Occipital lobe (tissue), 1 donor: ENCODE measurements at regions not wholly inside any gene's neighbourhood (a gene's known extent, or its start where the extent isn't known, plus 50 kb on each side); places are given as distances from the start of the nearest gene placed in this dataset.

Experiments
- DNase-seq: peaks from one replicate; lab custom pipeline; 2025; lab: John Stamatoyannopoulos, UW

DNA sequence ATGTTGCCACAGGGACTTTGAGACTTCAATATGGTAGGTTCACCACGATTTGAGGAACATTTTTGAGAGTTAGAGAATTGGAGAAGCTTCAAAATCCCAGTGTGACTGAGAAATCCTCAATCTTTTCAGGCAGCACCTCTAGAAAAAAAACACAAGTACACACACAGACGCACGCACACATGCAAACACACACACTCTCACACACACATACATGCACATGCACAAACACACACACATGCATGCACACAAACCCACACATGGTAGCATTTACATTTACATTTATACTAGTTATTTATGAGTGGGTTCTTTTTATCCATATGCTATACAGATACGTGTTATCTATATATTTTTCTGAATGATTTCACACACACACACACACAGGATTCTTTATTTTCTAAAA lies 901.9 kb downstream of the GATA3 start:
- no peak for DNase-seq

DNA sequence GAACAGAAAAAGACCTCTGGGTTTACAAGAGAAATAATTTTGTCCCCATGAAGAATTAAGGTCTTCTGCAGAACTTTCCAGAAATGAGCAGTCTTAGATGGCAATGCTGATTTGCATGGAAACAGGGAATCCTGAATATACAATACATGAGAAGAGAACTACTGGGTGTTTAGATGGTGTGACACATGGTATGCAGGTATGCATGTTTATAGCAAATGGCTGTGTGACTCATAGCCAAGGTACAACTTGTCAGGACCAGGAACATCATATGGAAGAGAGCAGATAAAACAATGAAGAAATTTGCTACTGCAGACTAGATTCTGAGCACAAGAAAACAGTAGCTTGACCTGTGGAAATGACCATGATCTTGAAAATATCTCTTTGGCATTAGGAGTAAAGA lies 907.8 kb downstream of the GATA3 start:
- no peak for DNase-seq

DNA sequence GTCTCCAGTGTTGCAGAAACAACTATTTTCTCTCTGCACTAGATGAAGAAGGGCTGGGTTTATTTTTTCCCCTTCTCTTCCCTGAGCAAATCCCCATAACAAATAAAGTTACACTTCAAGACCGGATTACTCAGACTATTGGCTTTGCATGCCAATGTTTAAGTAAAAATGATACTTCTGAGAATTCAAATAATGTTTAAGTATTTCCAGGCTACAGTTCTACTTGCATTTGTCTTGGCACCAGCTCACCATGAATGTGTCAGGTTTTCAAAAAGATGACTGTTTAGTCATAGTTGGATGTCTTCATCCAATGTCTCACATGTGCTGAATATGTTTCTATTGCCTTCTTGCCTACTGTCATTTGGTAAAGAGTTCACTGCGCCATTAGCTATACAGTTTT lies 912.6 kb downstream of the GATA3 start:
- no peak for DNase-seq

DNA sequence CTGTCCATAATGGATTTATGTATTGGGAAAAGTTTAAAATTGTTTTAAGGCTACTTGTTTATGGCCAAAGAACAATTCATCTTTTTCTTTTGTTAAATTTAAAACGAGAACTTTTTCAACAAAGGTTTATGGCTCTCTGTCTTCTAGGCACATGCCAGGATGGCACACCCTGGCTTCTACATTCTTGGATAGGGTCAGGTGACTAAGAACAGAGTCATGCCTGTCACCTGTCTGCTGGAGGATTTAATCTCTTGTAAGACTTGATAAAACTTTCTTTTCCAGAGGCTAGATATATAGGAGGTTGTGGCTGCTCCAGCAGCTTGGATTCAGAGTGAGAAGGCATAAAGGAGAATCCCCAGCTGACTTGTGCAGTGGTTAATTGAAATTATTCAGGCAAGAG lies 915.4 kb downstream of the GATA3 start:
- DNase-seq = no peak

DNA sequence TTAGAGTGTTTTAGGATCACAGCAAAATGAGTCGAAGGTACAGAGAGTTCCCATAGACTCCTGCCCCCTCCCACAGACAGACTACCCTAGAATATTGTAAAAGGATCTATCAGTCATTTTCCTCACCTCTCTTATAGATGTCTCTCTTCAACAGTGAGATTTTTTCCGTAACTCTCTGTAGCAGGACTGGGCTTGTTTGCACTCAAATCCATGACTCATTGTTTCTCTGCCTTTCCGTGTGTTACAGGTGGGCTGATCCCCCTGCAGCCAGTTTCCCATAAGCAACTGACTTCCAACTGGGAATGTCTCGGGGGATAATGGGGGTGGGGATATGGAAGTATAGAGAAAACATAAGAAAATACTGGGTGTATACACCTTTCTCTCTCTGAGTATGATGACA lies 921.0 kb downstream of the GATA3 start:
- DNase-seq = no peak

DNA sequence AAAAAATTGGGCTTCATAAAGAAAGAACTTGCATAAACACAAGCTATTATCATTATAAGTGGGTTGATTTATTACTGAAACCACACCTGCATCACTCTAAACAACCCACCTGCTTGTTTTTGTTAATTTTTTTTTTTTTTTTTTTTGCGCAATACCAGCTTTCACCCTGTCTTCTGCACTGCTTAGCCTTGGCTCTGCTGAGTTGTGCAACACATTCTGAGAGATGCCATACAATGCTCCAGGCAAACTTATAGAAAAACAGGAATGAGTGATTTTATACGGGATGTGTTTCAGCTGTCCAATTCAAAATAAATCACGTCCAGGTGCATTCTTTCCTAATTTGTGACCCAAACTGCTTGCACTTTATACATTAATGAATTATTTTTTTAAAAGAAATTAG lies 923.6 kb downstream of the GATA3 start:
- no peak for DNase-seq

DNA sequence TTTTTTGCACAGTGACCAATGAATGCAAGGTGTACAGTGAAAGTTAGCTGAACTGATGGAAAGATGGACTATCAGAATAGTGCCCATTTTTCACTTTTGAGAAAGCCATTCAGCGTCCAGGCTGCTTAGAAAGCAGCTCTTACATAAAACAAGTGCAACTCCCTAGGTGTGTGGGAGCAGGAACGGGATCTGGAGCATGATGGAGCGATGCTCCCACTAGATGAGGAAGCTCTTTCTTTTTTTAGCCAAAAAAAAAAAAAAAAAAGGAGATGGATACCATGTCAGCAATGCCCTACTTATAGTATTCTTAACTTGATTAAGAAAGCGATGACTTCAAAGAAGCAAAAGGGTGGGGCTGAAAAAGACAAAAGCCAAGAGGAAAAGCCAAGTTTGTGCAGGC lies 925.5 kb downstream of the GATA3 start:
- no peak for DNase-seq

DNA sequence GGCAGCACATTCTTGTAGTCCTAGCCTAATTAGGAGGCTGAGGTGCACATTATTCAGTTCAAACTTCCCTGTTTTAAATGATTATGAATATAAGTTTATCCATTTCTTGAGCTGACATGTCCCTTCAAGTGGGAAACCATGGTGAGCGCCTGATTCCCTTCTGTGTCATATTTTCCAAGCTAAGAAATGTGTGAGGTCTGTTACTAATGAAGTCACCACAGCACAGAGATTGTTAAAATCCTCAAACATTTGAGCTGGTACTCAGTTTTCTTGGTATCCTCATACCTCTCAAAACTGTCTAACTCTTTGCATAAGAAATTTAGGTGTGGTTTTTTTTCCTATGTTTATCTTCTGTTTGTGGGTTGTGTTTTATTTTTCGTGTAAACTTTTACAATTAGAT lies 926.8 kb downstream of the GATA3 start:
- no peak for DNase-seq

DNA sequence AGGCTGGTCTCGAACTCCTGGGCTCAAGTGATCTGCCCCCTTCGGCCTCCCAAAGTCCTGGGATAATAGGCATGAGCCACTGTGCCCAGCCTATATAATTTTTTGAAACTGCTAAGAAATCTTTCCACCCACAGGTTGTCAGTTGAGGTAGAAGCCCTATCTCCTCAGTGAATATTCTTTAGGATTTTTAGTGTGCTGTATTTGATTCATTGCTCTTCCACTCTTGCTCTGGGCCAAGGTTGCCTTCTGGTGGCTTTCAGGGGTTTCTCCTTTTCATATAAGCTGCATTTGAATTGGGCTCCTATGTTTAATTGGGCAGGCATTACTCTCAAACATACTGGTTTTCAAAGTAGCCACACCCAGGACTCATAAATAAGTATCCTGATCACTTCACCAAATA lies 931.2 kb downstream of the GATA3 start:
- no peak for DNase-seq

DNA sequence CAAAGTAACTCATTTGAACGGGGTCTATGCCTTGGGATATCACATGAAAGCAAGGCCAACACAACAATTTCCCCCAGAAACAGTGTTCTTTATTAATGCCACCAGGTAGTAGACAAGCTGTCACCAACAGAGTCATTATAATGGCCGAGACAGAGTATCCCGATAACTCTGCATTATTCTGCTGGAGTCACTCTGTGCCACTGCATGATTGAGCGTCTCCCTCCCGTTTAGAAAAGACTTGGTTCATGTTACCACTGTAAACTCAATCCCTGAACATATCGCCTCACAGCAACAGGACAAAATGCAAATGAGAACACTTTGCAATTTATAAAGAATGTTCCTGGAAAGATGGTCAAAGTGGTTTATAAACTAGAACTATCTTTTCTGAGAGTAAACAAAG lies 932.5 kb downstream of the GATA3 start:
- no peak for DNase-seq

DNA sequence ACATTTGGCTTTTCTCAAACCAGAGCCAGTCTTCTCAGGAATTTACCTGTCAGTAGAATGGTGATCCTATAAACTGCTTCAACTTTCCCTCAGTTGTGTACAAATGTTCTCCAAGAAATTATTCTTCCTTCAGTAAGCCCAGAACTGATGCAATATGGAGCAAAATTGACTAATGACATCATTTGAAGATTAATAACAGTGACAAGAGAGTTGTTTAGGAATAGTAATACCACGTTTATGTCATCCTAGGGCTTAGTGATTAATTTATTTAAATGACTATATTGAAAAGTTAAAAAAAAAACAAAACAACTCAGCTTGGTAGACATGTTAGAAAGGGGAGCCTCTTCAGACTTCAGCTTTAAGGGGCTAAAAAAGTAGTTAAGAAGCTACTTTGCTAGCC lies 933.2 kb downstream of the GATA3 start:
- DNase-seq = no peak

DNA sequence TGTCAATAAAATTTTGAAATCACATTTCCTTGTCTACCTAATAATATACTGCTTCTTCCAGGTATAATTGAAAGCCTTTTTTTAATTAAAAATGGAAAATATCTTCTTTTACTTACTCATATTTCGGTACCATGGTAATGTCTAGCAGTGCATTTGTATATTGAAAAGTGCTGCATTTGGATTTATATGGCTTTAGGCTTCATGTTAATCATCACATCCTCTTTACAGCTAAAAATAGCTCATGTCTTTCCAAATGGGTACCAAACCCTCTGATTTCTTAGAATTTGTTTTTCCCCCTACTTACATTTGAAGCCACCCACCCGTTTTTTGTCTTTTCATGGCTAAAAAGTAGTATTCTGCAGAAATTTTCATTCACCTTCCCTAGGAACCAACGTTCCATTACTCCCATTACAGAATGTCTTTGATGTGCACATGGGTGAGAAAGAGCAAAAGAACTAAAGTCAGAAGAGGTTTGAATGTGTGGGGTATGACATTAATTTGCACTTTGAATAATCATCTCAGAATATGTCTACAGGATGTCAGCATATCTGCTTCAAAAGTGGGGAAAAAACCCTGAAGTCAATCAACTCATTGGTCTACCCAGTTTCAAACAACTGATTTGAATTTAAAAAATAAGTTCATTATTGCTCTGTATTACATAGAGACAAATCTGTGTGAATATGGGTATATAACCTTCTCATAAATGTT lies 935.9 kb downstream of the GATA3 start:
- DNase-seq = no peak

DNA sequence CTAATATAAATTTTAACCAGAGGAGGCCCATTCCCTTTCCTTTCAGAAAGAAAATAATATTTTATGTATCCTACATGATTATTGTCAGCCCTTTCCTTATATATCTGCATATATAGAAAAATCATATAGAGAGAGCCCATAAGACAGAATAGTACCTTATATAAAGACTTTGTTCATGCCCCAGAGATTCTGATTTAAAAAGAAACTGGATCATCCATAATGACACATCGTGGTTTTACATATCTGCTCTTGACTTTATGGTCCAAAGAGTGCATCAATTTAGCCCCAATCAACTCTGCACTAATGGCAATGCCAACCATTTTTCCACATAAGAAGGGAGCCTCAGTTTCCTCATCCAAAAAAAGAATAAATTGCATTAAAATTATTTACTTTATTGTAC lies 937.5 kb downstream of the GATA3 start:
- DNase-seq = no peak

DNA sequence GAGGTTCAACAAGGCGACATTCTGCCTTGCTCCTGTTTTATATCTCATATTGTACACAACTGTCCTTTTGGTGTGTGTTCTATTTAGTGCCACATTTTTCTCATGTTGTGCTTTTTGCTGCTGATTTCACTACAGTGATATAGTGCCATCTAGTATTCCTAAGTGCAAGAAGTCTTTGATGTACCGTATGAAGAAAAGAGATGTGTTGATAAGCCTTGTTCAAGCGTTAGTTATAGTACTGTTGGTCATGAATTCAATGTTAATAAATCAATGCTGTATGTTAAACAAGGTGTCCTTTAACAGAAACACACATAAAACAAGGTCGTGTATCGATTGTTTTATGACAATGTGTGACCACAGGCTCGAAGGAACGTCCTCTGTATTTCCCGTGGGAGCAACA lies 939.4 kb downstream of the GATA3 start:
- no peak for DNase-seq

DNA sequence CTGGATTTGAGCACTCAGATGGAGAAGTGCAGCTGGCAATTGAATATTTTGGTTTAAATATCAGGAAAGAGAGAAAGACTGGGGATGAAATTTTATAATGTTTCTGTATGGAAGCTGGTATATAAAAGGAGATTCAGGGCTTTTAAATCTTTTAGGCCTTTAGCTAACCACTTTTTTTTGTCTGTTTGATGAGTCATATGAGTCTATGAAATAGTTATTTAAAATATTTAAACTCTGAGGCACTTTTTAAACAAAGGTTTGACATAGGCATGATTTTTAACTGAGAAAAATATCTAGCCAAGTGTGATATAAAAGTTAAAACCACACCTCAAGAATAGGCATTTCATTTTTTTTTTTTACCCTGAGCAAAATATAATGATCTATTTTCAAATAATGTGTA lies 944.3 kb downstream of the GATA3 start:
- no peak for DNase-seq

DNA sequence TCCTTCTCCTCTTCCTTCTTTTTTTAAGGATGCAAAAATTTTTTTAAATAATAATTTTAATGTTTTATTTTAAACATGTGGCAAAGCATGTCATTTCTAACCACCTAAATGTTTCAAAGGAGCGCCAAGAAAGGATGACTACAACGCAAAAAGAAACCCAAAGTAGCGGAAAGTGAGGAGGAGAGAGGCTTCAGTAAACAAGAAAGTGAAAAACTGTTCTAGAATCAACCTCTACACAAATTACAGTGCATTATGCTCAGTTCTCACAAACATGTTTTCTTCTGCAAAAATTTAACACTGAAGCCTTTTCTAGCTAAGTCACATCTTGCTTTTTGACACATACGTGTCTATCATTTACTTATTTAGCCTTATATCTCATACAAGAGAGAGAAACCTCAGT lies 948.6 kb downstream of the GATA3 start:
- DNase-seq = no peak

DNA sequence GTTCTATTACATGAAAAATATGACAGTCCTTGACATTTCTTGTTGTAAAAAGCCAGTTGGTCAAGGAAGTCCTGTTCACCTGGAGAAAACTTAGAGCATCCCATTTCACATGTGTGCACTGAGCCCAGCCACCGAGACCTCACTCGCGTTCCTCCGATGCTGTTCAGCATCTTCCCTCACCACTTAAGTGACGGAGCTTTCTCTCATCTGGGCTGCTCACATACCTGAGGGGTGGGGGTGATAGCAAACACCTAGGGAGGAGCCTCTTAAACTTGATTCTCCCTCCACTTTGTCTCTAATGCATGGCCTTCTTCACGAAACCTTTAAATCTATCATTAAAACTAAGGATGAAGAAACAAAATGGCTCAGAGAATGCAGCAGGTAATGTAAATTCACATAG lies 950.2 kb downstream of the GATA3 start:
- DNase-seq = no peak

DNA sequence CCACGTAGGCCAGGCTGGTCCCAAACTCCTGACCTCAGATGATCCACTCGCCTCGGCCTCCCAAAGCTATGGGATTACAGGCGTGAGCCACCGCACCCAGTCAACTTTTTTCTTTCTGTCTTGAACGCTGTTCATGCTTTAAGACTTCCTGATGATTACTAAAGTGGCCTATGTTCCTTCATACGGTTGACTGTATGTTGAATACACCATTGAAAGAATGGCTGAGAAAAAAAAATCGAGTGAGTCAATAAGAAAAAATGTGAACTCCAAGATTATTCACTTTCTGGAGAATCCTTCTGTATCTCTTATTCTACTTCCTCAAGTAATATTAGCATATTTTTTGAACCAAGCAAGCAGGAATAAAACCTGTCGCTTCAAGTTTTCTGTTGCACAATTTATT lies 955.0 kb downstream of the GATA3 start:
- no peak for DNase-seq

DNA sequence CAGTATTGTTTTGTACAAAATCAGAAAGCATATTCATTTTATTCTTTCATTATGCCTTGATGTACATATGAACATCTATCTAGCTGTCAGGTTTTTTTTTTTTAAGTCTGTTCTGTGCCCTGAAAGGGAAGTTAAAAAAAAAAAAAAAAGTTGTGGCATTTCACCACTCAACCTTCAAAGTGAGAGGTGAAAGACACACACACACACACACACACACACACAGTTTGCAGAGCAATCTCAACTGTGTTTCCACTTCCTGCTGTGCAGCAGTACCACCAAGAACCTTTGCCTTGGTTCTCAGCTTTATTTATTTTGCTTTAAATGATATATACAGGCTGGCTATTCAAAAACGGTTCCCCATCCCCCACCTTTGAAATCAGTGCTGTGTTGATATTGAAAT lies 955.6 kb downstream of the GATA3 start:
- DNase-seq = no peak

DNA sequence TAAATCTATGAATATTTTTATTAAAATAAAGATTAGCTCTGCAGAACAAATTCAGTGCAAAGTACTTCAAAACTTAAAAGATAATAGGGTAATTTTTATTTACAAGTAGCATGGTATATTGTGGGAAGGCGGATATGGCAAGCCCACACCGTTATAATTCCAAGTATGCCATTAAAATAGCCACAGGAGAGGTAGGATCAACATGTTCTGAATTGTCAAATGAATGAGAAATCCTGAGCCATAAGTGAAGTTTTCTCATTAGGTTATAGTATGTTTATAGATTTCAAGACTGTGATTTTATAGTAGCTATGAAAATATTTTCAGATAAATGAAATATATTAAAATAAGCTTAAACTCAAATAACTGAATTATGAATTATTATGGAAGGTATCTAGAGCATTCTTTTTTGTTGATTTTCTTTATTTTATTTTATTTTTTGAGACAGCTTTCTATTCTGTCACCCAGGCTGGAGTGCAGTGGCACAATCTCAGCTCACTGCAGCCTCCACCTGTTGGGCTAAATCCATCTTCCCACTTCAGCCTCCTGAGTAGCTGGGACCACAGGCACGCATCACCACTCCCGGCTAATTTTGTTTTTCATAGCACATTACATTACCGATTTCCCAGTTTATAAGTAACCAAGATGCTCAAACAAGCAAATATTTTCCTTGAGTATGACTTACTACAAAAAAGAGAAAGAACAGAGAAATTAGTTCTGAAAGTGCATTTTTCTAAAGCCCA lies 956.6 kb downstream of the GATA3 start:
- DNase-seq = no peak

DNA sequence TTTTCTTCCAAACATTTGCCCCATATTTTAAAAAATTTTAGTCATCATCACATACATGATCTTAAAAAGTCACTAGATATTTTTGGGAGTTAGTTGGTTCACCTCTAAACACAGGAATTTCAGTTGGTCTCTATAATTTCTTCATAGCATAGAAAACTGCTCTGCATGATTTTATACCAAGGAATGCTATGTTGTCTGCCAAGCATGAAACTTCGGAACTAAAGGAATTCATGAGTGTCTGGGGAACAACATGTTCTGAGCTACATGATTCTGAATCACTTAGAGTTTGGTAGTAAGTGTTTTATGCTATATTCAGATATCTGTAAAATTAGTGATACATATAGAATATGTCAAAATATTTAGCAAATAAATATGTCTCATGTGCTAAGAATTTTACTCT lies 957.8 kb downstream of the GATA3 start:
- no peak for DNase-seq

DNA sequence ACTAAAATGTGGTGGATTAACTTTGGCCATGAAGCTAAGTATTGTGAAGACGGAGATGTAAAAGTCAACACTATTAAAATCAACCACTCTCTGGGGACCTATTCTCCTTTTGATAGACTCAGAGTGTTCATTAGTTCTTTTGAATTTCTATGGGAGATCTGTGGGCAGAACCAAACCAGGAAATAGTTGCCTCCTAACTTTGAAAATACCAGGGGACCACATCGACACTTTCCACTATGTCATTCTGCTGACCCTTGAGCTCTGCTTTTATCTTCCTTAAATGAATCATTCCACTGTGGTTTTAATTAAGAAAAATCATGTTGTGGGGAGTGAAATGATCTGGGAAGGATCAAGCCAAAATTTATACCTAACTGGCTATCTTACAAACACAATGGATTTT lies 960.5 kb downstream of the GATA3 start:
- no peak for DNase-seq

DNA sequence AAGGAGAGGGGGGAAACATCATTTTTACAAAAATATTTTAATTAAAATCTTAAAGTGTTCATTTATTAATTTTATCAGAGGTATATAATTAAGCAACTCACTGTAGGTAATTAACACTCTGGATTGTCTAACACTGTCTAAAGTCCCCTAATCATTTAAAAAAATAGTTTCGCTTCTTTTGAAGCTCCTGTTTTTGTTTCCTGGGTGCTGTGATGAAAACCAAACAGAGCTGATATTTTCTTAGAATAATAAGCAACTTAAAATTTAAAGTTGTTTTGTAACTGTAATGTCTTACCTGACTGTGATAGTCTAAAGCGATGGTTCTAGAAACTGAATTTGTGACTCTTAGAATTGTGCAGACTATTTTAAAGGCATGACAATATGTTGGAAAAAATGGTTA lies 961.0 kb downstream of the GATA3 start:
- DNase-seq = no peak

DNA sequence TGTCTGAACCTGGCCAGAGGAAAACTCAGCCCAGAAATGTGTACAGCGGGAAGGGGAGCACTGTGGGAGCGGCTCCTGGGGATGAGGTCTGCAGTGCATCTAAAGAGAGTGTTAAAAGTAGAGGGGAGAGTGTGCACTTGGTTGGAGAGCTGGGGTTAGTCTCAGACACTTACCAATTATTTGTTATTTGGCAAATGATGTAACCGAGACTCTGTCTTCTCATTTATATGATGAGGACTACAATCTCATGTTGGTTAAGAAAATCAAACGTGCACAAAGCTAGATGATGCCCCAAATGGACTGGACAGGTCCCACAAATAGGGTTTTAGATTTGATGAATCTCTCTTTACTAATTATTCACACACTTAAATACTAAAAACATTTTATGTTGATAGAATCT lies 962.4 kb downstream of the GATA3 start:
- DNase-seq = no peak
